ENCODE measurements at regions not wholly inside any gene's neighbourhood (a gene's known extent, or its start where the extent isn't known, plus 50 kb on each side); places are given as distances from the start of the nearest gene placed in this dataset. TPM values are rescaled to one million over a fixed set of nuclear protein-coding genes. Genes with fewer than 3 reads are reported as not detected.

DNA sequence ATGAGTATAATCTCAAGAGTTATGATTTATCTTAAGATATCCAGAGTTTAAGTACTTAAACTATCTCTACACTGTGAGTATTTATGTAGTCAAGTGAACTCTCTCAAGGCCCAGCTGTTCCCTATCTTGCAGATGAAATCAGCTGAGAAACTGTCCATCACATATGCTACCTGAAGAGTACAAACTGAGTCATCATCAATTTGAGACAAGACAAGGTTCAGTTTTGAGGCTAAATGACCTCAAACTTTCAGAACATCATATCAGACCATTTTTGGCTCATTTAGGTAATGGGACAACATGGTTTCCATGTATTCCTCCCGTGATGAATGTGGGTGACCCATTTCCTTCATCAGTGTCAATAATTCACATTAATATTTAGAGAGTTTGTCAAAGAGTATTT lies 53.1 kb upstream of the AUTS2 start:
- Histone ChIP-seq H3K4me1 (no peaks in the 10 kb centered on the region), H3K36me3 (no peaks in the 10 kb centered on the region), H3K27me3 (no peaks in the 10 kb centered on the region), H3K4me3 (replicated peaks in 1 of 3) (no peak overlapping the region), H3K9me3 (no peaks in the 10 kb centered on the region), H3K27ac (no peak overlapping the region)
- TF ChIP-seq, protein P1, sequence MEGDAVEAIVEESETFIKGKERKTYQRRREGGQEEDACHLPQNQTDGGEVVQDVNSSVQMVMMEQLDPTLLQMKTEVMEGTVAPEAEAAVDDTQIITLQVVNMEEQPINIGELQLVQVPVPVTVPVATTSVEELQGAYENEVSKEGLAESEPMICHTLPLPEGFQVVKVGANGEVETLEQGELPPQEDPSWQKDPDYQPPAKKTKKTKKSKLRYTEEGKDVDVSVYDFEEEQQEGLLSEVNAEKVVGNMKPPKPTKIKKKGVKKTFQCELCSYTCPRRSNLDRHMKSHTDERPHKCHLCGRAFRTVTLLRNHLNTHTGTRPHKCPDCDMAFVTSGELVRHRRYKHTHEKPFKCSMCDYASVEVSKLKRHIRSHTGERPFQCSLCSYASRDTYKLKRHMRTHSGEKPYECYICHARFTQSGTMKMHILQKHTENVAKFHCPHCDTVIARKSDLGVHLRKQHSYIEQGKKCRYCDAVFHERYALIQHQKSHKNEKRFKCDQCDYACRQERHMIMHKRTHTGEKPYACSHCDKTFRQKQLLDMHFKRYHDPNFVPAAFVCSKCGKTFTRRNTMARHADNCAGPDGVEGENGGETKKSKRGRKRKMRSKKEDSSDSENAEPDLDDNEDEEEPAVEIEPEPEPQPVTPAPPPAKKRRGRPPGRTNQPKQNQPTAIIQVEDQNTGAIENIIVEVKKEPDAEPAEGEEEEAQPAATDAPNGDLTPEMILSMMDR (IDR thresholded peaks at IDR 0.05), result no peak
- no peak for TF ChIP-seq POLR2A (IDR thresholded peaks at IDR 0.05)
- intact Hi-C loops (cut with DNase I), result no loop called here
- DNase-seq, result no peak
- WGBS, 2 donors, result 77 to 89% methylated on average over 1 of the region's 1 CpG

Small RNAs in the stretch of these regions (small RNA-seq; reads per million reads assigned to genes)
- gene MTATP6P21, result not detected
- not detected for gene RF00019
- gene RNA5SP231, result not detected
- gene RNU6-229P, result not detected
- not detected for gene RNU6-832P
